Esophagus squamous epithelium (tissue), 4 donors: ENCODE measurements at regions not wholly inside any gene's neighbourhood (a gene's known extent, or its start where the extent isn't known, plus 50 kb on each side); places are given as distances from the start of the nearest gene placed in this dataset.

Source experiments
- CTCF ChIP-seq, 6 experiments: fragments of 450-650 bp in 4 of 6; fragments of 200-600 bp in 2 of 6; sonication (generic) in 2 of 6; IDR thresholded peaks; one replicate each; pipeline ENCODE4 v1.5.1; 2016 to 2019; ENCODE audit warnings: antibody characterized with exemption in 6 of 6, mild to moderate bottlenecking in 4 of 6, moderate library complexity in 4 of 6
- POLR2A ChIP-seq, 4 donors: fragments of 450-650 bp; IDR thresholded peaks; one replicate each; pipeline ENCODE4 v1.6.1; 2017; ENCODE audit warnings: antibody characterized with exemption in 4 of 4, mild to moderate bottlenecking in 4 of 4, moderate library complexity in 3 of 4

DNA sequence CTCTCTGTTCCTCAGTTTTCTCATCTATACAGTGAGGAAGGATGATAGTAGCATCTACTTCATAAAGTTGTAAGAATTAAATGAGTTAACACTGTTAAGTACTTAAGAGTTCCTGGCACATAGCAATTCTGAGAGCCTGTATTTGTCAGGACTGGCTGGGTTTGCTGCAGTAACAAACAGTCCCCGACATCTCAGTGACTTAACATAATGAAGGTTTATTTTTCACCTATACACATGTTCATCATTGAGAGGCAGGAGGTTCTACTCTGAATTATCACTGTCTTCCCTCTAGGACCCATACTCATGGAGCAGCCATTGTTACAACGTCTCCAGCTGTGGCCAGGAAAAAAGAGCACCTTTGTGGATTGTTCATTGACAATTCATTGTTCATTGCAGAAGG, 190.6 kb upstream of the PROK2 start:
- TF ChIP-seq CTCF (IDR thresholded peaks at IDR 0.05), result no peak
- TF ChIP-seq POLR2A (IDR thresholded peaks at IDR 0.05), result no peak
